K562 (cell line): ENCODE measurements at regions not wholly inside any gene's neighbourhood (a gene's known extent, or its start where the extent isn't known, plus 50 kb on each side); places are given as distances from the start of the nearest gene placed in this dataset.

Experiments used
- PATZ1 ChIP-seq: fragments of 250-450 bp; sonication (Bioruptor Pico); IDR thresholded peaks from 2 replicates; pipeline ENCODE4 v1.5.0; 2020; ENCODE audit warnings: mild to moderate bottlenecking, borderline replicate concordance
- SREBF2 ChIP-seq: sonication (generic); formaldehyde crosslinking; IDR thresholded peaks from 2 replicates; pipeline ENCODE4 v1.4.0; 2020; ENCODE audit warnings: mild to moderate bottlenecking, missing genetic modification reagents
- U2AF2 ChIP-seq: fragments of 200-400 bp; formaldehyde crosslinking; optimal IDR thresholded peaks from 2 replicates; pipeline ENCODE3; 2017; ENCODE audit warnings: low read depth, mild to moderate bottlenecking, low read length
- TF ChIP-seq, protein P1 (sequence below), 2 experiments: fragments of 450-650 bp in 1 of 2; sonication (generic) in 1 of 2; formaldehyde crosslinking; conservative IDR thresholded peaks; 2 replicates each; pipeline versions ENCODE4 v1.4.0 to v1.8.1; 2020 to 2022; ENCODE audit warnings: mild to moderate bottlenecking in 1 of 2, missing genetic modification reagents in 1 of 2

DNA sequence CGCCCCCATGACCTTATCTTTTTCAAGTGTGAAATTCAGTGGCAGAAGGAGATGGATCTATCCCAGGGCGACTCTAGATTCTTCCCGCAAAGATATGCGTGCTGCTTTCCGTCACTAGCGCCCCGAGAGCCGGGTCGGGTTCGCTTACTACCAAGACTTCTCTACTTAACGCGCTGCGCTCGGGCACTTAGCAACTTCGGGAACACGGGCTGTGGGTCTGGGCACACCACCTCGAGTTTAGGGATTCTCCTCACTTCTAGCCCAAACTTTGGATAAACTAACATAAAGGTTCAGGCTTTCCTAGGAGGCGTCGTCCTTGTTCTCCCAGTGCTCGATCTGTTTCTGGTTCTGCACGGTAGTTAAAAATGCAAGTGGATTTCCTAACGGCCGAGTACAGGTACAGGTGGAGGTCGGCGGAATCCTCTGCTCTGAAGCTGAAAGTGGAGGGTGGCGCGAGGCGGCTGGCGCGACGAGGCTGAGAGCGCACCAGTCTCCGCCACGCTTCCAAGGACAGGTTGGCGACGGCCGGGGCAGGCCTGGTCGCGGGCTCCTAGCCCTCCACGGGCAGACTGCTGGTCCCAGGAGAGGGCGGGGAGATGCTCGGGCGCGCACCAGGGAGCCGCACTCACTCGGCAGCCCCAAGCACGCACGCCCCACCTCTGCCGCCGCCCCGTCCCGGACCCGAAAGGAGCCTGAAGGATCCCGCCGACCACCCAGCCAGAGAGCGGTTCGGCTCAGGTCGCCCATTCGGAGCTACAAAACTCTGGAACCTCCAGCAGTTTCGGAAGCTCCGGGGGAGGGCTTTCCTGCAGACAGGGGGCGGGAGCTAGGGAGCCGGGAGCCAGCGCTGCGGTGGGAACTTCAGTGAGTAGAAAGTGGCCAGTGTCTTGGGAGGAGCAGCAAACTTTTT lies 100.8 kb upstream of the TENM3 start:
- TF ChIP-seq SREBF2 (CRISPR knock-in tag) (no peak), U2AF2 (no peak), PATZ1 (CRISPR knock-in tag) (no peak)
- TF ChIP-seq, protein P1, sequence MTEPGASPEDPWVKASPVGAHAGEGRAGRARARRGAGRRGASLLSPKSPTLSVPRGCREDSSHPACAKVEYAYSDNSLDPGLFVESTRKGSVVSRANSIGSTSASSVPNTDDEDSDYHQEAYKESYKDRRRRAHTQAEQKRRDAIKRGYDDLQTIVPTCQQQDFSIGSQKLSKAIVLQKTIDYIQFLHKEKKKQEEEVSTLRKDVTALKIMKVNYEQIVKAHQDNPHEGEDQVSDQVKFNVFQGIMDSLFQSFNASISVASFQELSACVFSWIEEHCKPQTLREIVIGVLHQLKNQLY (CRISPR knock-in tag; conservative IDR thresholded peaks at IDR 0.05) = no peak
